ENCODE measurements at regions not wholly inside any gene's neighbourhood (a gene's known extent, or its start where the extent isn't known, plus 50 kb on each side); places are given as distances from the start of the nearest gene placed in this dataset.
"Not testable (repeated sequence)": the region's sequence is repeated elsewhere in the genome, so short reads cannot be mapped to it uniquely, and the experiment has no call there.

- not testable (repeated sequence) for TF ChIP-seq POLR2A, CTCF (IDR thresholded peaks at IDR 0.05)
Measured at GRCh38 chr22:11795979-11796378, 3732.0 kb upstream of the OR11H1 start.
